GM23338 (cell line): ENCODE measurements at regions not wholly inside any gene's neighbourhood (a gene's known extent, or its start where the extent isn't known, plus 50 kb on each side); places are given as distances from the start of the nearest gene placed in this dataset.

Experiments used
- ATAC-seq: fragments of 200-7000 bp; cut with Tn5 transposase; 3 replicates; pipeline ENCODE4 v1.9.1; 2020
- DNase-seq: peaks from one replicate; pipeline ENCODE4 v3.0.0-alpha.2; 2015; ENCODE audit warnings: low spot score
- H2AFZ ChIP-seq: fragments of 200-600 bp; sonication (generic); 2 replicates; pipeline ENCODE4 v1.8.0; 2016; ENCODE audit warnings: antibody characterized with exemption, mild to moderate bottlenecking, moderate library complexity
- H3F3A ChIP-seq: fragments of 200-600 bp; sonication (generic); replicated peaks from 2 replicates; pipeline ENCODE4 v1.8.0; 2017; ENCODE audit warnings: antibody characterized with exemption, mixed run types, low read depth
- H3K27ac ChIP-seq: fragments of 200-600 bp; sonication (generic); 2 replicates; pipeline ENCODE4 v1.6.1; 2016; ENCODE audit warnings: low read depth
- H3K27me3 ChIP-seq: fragments of 200-600 bp; sonication (generic); 2 replicates; pipeline ENCODE4 v1.8.0; 2016; ENCODE audit warnings: mild to moderate bottlenecking, mixed run types, moderate library complexity; ENCODE audit not compliant: insufficient read depth
- H3K36me3 ChIP-seq: fragments of 200-600 bp; sonication (generic); 2 replicates; pipeline ENCODE4 v1.8.0; 2016; ENCODE audit warnings: mild to moderate bottlenecking; ENCODE audit not compliant: insufficient read depth
- H3K4me1 ChIP-seq: fragments of 200-600 bp; sonication (generic); 2 replicates; pipeline ENCODE4 v1.8.0; 2016; ENCODE audit warnings: mild to moderate bottlenecking, moderate library complexity; ENCODE audit not compliant: insufficient read depth
- H3K4me2 ChIP-seq: fragments of 200-600 bp; sonication (generic); 2 replicates; pipeline ENCODE4 v1.7.1; 2017; ENCODE audit warnings: mixed run types
- H3K4me3 ChIP-seq: fragments of 200-600 bp; sonication (generic); 2 replicates; pipeline ENCODE4 v1.6.1; 2016; ENCODE audit warnings: mixed run types
- H3K79me2 ChIP-seq: fragments of 200-600 bp; sonication (generic); replicated peaks from 2 replicates; pipeline ENCODE4 v1.8.0; 2017; ENCODE audit warnings: mild to moderate bottlenecking; ENCODE audit not compliant: insufficient read depth
- H3K9me2 ChIP-seq: fragments of 200-600 bp; sonication (generic); 2 replicates; pipeline ENCODE4 v1.8.0; 2017; ENCODE audit not compliant: insufficient read depth
- H4K20me1 ChIP-seq: fragments of 200-600 bp; sonication (generic); replicated peaks from 2 replicates; pipeline ENCODE4 v1.8.0; 2017; ENCODE audit warnings: mild to moderate bottlenecking; ENCODE audit not compliant: insufficient read depth
- H3K27ac Mint-ChIP-seq: 2 replicates; pipeline ENCODE4 v1.8.0; 2020; ENCODE audit warnings: inconsistent platforms, mild to moderate bottlenecking, moderate library complexity, mixed read lengths
- H3K27me3 Mint-ChIP-seq: 3 replicates; pipeline ENCODE4 v1.8.0; 2022; ENCODE audit warnings: low read depth, mild to moderate bottlenecking, moderate library complexity, mixed read lengths, inconsistent platforms; ENCODE audit not compliant: insufficient read depth, poor library complexity
- H3K36me3 Mint-ChIP-seq: 3 replicates; pipeline ENCODE4 v1.8.0; 2021; ENCODE audit warnings: low read depth, mild to moderate bottlenecking, inconsistent platforms, moderate library complexity, mixed read lengths
- H3K4me1 Mint-ChIP-seq: 3 replicates; pipeline ENCODE4 v1.8.0; 2020; ENCODE audit warnings: mild to moderate bottlenecking, inconsistent platforms, mixed read lengths
- H3K4me3 Mint-ChIP-seq: 3 replicates; pipeline ENCODE4 v1.8.0; 2021; ENCODE audit warnings: moderate library complexity, mild to moderate bottlenecking, inconsistent platforms, mixed read lengths
- H3K9me3 Mint-ChIP-seq: 3 replicates; pipeline ENCODE4 v1.8.0; 2020; ENCODE audit warnings: moderate library complexity, mild to moderate bottlenecking, inconsistent platforms, mixed read lengths
- CREB1 ChIP-seq: fragments of 250-450 bp; sonication (Bioruptor Pico); IDR thresholded peaks from 2 replicates; pipeline ENCODE4 v1.5.0; 2020; ENCODE audit warnings: low read depth, mild to moderate bottlenecking, moderate library complexity
- CTCF ChIP-seq, 2 experiments: fragments of 200-600 bp in 1 of 2; sonication (generic) in 1 of 2; conservative IDR thresholded peaks; 2 replicates each; pipeline versions ENCODE4 v1.5.1 to v1.6.1; 2016 to 2017; ENCODE audit warnings: antibody characterized with exemption in 2 of 2, low read depth in 2 of 2, mild to moderate bottlenecking in 2 of 2, moderate library complexity in 1 of 2
- ETS1 ChIP-seq: IDR thresholded peaks from 2 replicates; pipeline ENCODE4 v1.6.1; 2016; ENCODE audit warnings: antibody characterized with exemption
- EZH2 ChIP-seq: fragments of 200-600 bp; sonication (generic); IDR thresholded peaks from one replicate; pipeline ENCODE4 v1.8.0; 2017; ENCODE audit warnings: antibody characterized with exemption, mild to moderate bottlenecking, low read depth; ENCODE audit not compliant: unreplicated experiment
- EZH2phosphoT487 ChIP-seq: fragments of 200-600 bp; sonication (generic); IDR thresholded peaks from one replicate; pipeline ENCODE4 v1.8.1; 2018; ENCODE audit warnings: antibody characterized with exemption; ENCODE audit not compliant: unreplicated experiment
- NANOG ChIP-seq: IDR thresholded peaks from 2 replicates; pipeline ENCODE4 v1.6.1; 2016; ENCODE audit warnings: antibody characterized with exemption, borderline replicate concordance
- POLR2AphosphoS5 ChIP-seq: IDR thresholded peaks from 2 replicates; pipeline ENCODE4 v1.6.1; 2016; ENCODE audit warnings: antibody characterized with exemption, low read depth
- ZNF114 ChIP-seq: fragments of 250-450 bp; sonication (Bioruptor Pico); IDR thresholded peaks from 2 replicates; pipeline ENCODE4 v1.5.0; 2020; ENCODE audit warnings: mild to moderate bottlenecking, moderate library complexity
- ZNF331 ChIP-seq: fragments of 250-450 bp; sonication (Bioruptor Pico); IDR thresholded peaks from 2 replicates; pipeline ENCODE4 v1.5.0; 2020; ENCODE audit warnings: low read depth, mild to moderate bottlenecking, moderate library complexity
- ZNF462 ChIP-seq: fragments of 250-450 bp; sonication (Bioruptor Pico); IDR thresholded peaks from 2 replicates; pipeline ENCODE4 v1.5.0; 2020; ENCODE audit warnings: mild to moderate bottlenecking, moderate library complexity

GRCh38 chr5:124927735-124928134 lies 181.3 kb upstream of the ZNF608 start (continued):
- no peak for TF ChIP-seq EZH2
- no peak for TF ChIP-seq ETS1
- no peak for TF ChIP-seq NANOG
- no peak for TF ChIP-seq CREB1 (CRISPR knock-in tag)
- TF ChIP-seq CTCF (conservative IDR thresholded peaks at IDR 0.05; ENCODE audit: low read depth in 2 of 2): no peak
- TF ChIP-seq EZH2phosphoT487: no peak

- no peak for ATAC-seq
- no peak overlapping the region for H3K27ac Mint-ChIP-seq
- H3K36me3 Mint-ChIP-seq: peaks cover 4% of the 10 kb centered on the region; the same call in 1 of the 3 replicates
Observed at GRCh38 chr5:124929000-124929399, 182.6 kb upstream of the ZNF608 start.

More at GRCh38 chr5:124929000-124929399, 182.6 kb upstream of the ZNF608 start:
- H3F3A ChIP-seq: no peaks in the 10 kb centered on the region
- no peak overlapping the region for H2AFZ ChIP-seq
- no peaks in the 10 kb centered on the region for H3K4me1 ChIP-seq
- no peaks in the 10 kb centered on the region for H3K36me3 ChIP-seq
- H3K27ac ChIP-seq: no peak overlapping the region
- Mint-ChIP-seq H3K9me3 (no peaks in the 10 kb centered on the region), H3K4me3 (no peak overlapping the region), H3K4me1 (no peaks in the 10 kb centered on the region), H3K27me3 (no peaks in the 10 kb centered on the region)
- no peaks in the 10 kb centered on the region for H4K20me1 ChIP-seq
- no peak overlapping the region for H3K4me3 ChIP-seq
- no peaks in the 10 kb centered on the region for H3K79me2 ChIP-seq
- no peak overlapping the region for H3K4me2 ChIP-seq
- DNase-seq: no peak
- no peak for TF ChIP-seq CREB1 (CRISPR knock-in tag)
- no peak for TF ChIP-seq EZH2
- no peak for TF ChIP-seq ZNF114 (CRISPR knock-in tag)
- no peak for TF ChIP-seq ZNF331 (CRISPR knock-in tag)
- TF ChIP-seq ZNF462 (CRISPR knock-in tag): no peak
- no peak for TF ChIP-seq POLR2AphosphoS5
- TF ChIP-seq ETS1: no peak
- 0 out of 2 replicates have a peak, but pooled peaks cover 3% of the 10 kb centered on the region for H3K9me2 ChIP-seq
- H3K27me3 ChIP-seq: no peaks in the 10 kb centered on the region
